H9 (cell line): ENCODE measurements at regions not wholly inside any gene's neighbourhood (a gene's known extent, or its start where the extent isn't known, plus 50 kb on each side); places are given as distances from the start of the nearest gene placed in this dataset.

Source experiments
- DNase-seq: peaks from one replicate; pipeline ENCODE4 v3.0.0-alpha.2; 2017
- H2AFZ ChIP-seq: one replicate; pipeline ENCODE4 v1.6.1; 2013; ENCODE audit warnings: mild to moderate bottlenecking, low read length, control low read depth, moderate library complexity
- H2AK5ac ChIP-seq: 2 replicates; pipeline ENCODE4 v1.6.1; 2013; ENCODE audit warnings: low read length, control low read depth, mixed read lengths; ENCODE audit not compliant: insufficient read length
- H2BK120ac ChIP-seq: one replicate; pipeline ENCODE4 v1.6.1; 2013; ENCODE audit warnings: low read depth, mild to moderate bottlenecking, low read length, control low read depth, inconsistent platforms; ENCODE audit not compliant: poor library complexity, severe bottlenecking
- H2BK12ac ChIP-seq: 2 replicates; pipeline ENCODE4 v1.6.1; 2013; ENCODE audit warnings: low read length, control low read depth, mixed read lengths, low read depth; ENCODE audit not compliant: insufficient read length
- H2BK15ac ChIP-seq: 2 replicates; pipeline ENCODE4 v1.6.1; 2013; ENCODE audit warnings: low read depth, low read length, control low read depth
- H2BK20ac ChIP-seq: one replicate; pipeline ENCODE4 v1.6.1; 2013; ENCODE audit warnings: low read depth, mild to moderate bottlenecking, low read length, control low read depth, inconsistent platforms; ENCODE audit not compliant: poor library complexity, severe bottlenecking
- H2BK5ac ChIP-seq: 2 replicates; pipeline ENCODE4 v1.6.1; 2013; ENCODE audit warnings: low read length, control low read depth, mixed read lengths; ENCODE audit not compliant: insufficient read length
- H3K14ac ChIP-seq: 2 replicates; pipeline ENCODE4 v1.6.1; 2013; ENCODE audit warnings: low read length, control low read depth; ENCODE audit not compliant: insufficient read depth
- H3K18ac ChIP-seq: 2 replicates; pipeline ENCODE4 v1.6.1; 2013; ENCODE audit warnings: low read depth, mild to moderate bottlenecking, mixed read lengths, low read length, control low read depth; ENCODE audit not compliant: insufficient read length
- H3K23ac ChIP-seq: 2 replicates; pipeline ENCODE4 v1.6.1; 2013; ENCODE audit warnings: low read length, control low read depth, mixed read lengths, low read depth; ENCODE audit not compliant: insufficient read length
- H3K23me2 ChIP-seq: 2 replicates; pipeline ENCODE4 v1.6.1; 2013; ENCODE audit warnings: low read depth, mild to moderate bottlenecking, mixed read lengths, low read length, control low read depth; ENCODE audit not compliant: insufficient read length, poor library complexity, severe bottlenecking
- H3K27ac ChIP-seq: 2 replicates; pipeline ENCODE4 v1.5.1; 2013; ENCODE audit warnings: low read length, control low read depth, mixed read lengths, low read depth; ENCODE audit not compliant: insufficient read length
- H3K27me3 ChIP-seq: 2 replicates; pipeline ENCODE4 v1.6.1; 2013; ENCODE audit warnings: low read length, control low read depth, inconsistent platforms; ENCODE audit not compliant: insufficient read depth
- H3K4ac ChIP-seq: 2 replicates; pipeline ENCODE4 v1.6.1; 2013; ENCODE audit warnings: low read depth, mild to moderate bottlenecking, control low read depth, inconsistent platforms, low read length, moderate library complexity
- H3K4me1 ChIP-seq: 2 replicates; pipeline ENCODE4 v1.6.1; 2013; ENCODE audit warnings: low read length, control low read depth, inconsistent platforms; ENCODE audit not compliant: insufficient read depth
- H3K4me2 ChIP-seq: 2 replicates; pipeline ENCODE4 v1.6.1; 2013; ENCODE audit warnings: low read length, control low read depth, mixed read lengths; ENCODE audit not compliant: insufficient read length, insufficient read depth
- H3K56ac ChIP-seq: 2 replicates; pipeline ENCODE4 v1.6.1; 2013; ENCODE audit warnings: low read depth, mild to moderate bottlenecking, mixed read lengths, low read length, control low read depth; ENCODE audit not compliant: insufficient read length
- H3K79me1 ChIP-seq: 2 replicates; pipeline ENCODE4 v1.6.1; 2013; ENCODE audit warnings: low read depth, mild to moderate bottlenecking, moderate library complexity, low read length, control low read depth, inconsistent platforms; ENCODE audit not compliant: insufficient read depth, poor library complexity, severe bottlenecking
- H3K79me2 ChIP-seq: 2 replicates; pipeline ENCODE4 v1.6.1; 2013; ENCODE audit warnings: low read length, control low read depth, inconsistent platforms; ENCODE audit not compliant: insufficient read depth
- H3K9ac ChIP-seq: 2 replicates; pipeline ENCODE4 v1.6.1; 2013; ENCODE audit warnings: low read length, control low read depth, mixed read lengths; ENCODE audit not compliant: insufficient read length; ENCODE audit errors: extremely low read depth
- H3K9me3 ChIP-seq: one replicate; pipeline ENCODE4 v1.6.1; 2013; ENCODE audit warnings: low read depth, low read length, inconsistent platforms; ENCODE audit not compliant: control insufficient read depth
- H3T11ph ChIP-seq: one replicate; pipeline ENCODE4 v1.6.1; 2013; ENCODE audit warnings: mild to moderate bottlenecking, low read length, control low read depth, inconsistent platforms
- H4K20me1 ChIP-seq: one replicate; pipeline ENCODE4 v1.6.1; 2013; ENCODE audit not compliant: control insufficient read depth, insufficient read length, insufficient read depth
- H4K5ac ChIP-seq: 2 replicates; pipeline ENCODE4 v1.6.1; 2013; ENCODE audit warnings: low read depth, mild to moderate bottlenecking, mixed read lengths, low read length, control low read depth; ENCODE audit not compliant: insufficient read length
- H4K8ac ChIP-seq: replicated peaks from 2 replicates; pipeline ENCODE4 v1.6.1; 2013; ENCODE audit warnings: low read length, control low read depth, mixed read lengths, low read depth; ENCODE audit not compliant: insufficient read length
- H4K91ac ChIP-seq: 2 replicates; pipeline ENCODE4 v1.6.1; 2013; ENCODE audit warnings: low read depth, mild to moderate bottlenecking, moderate library complexity, mixed read lengths, low read length, control low read depth; ENCODE audit not compliant: insufficient read length
- H3K27ac Mint-ChIP-seq, 3 experiments: 2 replicates in 2 of 3; 3 replicates in 1 of 3; pipeline ENCODE4 v1.8.0; 2020 to 2021; ENCODE audit warnings: mixed read lengths in 3 of 3, mild to moderate bottlenecking in 1 of 3, moderate library complexity in 1 of 3
- H3K27me3 Mint-ChIP-seq: 2 replicates; pipeline ENCODE4 v1.8.0; 2021; ENCODE audit warnings: low read depth, mild to moderate bottlenecking, moderate library complexity, mixed read lengths
- H3K36me3 Mint-ChIP-seq, 3 experiments: 2 replicates in 2 of 3; 3 replicates in 1 of 3; pipeline ENCODE4 v1.8.0; 2020 to 2021; ENCODE audit warnings: low read depth in 3 of 3, mixed read lengths in 3 of 3; ENCODE audit not compliant: insufficient read depth in 1 of 3
- H3K4me1 Mint-ChIP-seq, 2 experiments: 2 replicates each; pipeline ENCODE4 v1.8.0; 2020; ENCODE audit warnings: mixed read lengths in 2 of 2
- H3K4me3 Mint-ChIP-seq, 2 experiments: 2 replicates in 1 of 2; 3 replicates in 1 of 2; pipeline ENCODE4 v1.8.0; 2020 to 2021; ENCODE audit warnings: mild to moderate bottlenecking in 2 of 2, mixed read lengths in 2 of 2, moderate library complexity in 1 of 2
- H3K9me3 Mint-ChIP-seq, 2 experiments: 2 replicates in 1 of 2; 3 replicates in 1 of 2; pipeline ENCODE4 v1.8.0; 2020; ENCODE audit warnings: mild to moderate bottlenecking in 2 of 2, mixed read lengths in 2 of 2, moderate library complexity in 1 of 2
- CTCF ChIP-seq: fragments of 200-600 bp; sonication (generic); conservative IDR thresholded peaks from 3 replicates; pipeline ENCODE4 v1.8.0; 2021; ENCODE audit warnings: antibody characterized with exemption, mild to moderate bottlenecking
- WGBS: extraction: QIAGEN DNeasy Blood & Tissue Kit; methylation state at CpG from one replicate; pipeline ENCODE4 v1.1.7; 2013; ENCODE audit warnings: missing lambda C conversion rate, low lambda C conversion rate, mixed read lengths; ENCODE audit not compliant: insufficient read length; ENCODE audit errors: extremely low coverage; 5-methylcytosine and 5-hydroxymethylcytosine counted together

GRCh38 chr18:54434453-54434852 lies 76.7 kb downstream of the C18orf54 start:
- WGBS = no CpG with 5 or more reads among the region's 1 CpG
- no peak for TF ChIP-seq CTCF
- H3K27me3 Mint-ChIP-seq = no peaks in the 10 kb centered on the region

More at GRCh38 chr18:54434453-54434852, 76.7 kb downstream of the C18orf54 start:
- Histone ChIP-seq H3K27me3 (no peaks in the 10 kb centered on the region; the same call in 1 of the 2 replicates), H3K79me2 (no peaks in the 10 kb centered on the region), H4K20me1 (no peaks in the 10 kb centered on the region), H4K91ac (no peak overlapping the region), H3K4me1 (no peaks in the 10 kb centered on the region), H3K23ac (no peak overlapping the region), H2BK15ac (no peak overlapping the region), H3K23me2 (no peaks in the 10 kb centered on the region), H3K27ac (no peak overlapping the region), H2BK12ac (no peak overlapping the region), H2BK120ac (no peak overlapping the region), H3K18ac (no peak overlapping the region), H2BK5ac (no peak overlapping the region), H3K4me2 (no peak overlapping the region), H3K9ac (no peak overlapping the region), H3K56ac (no peak overlapping the region), H4K8ac (no peak overlapping the region), H3K79me1 (no peaks in the 10 kb centered on the region), H2AK5ac (no peak overlapping the region), H2AFZ (no peak overlapping the region), H3K9me3 (no peaks in the 10 kb centered on the region), H3K4ac (no peak overlapping the region), H4K5ac (no peak overlapping the region), H3T11ph (no peak overlapping the region), H2BK20ac (no peak overlapping the region), H3K14ac (no peak overlapping the region)
- Mint-ChIP-seq H3K4me1 (no peaks in the 10 kb centered on the region), H3K36me3 (no peaks in the 10 kb centered on the region), H3K9me3 (no peaks in the 10 kb centered on the region), H3K4me3 (no peak overlapping the region), H3K27ac (no peak overlapping the region)
- no peak for DNase-seq
